ENCODE measurements at regions not wholly inside any gene's neighbourhood (a gene's known extent, or its start where the extent isn't known, plus 50 kb on each side); places are given as distances from the start of the nearest gene placed in this dataset.

DNA sequence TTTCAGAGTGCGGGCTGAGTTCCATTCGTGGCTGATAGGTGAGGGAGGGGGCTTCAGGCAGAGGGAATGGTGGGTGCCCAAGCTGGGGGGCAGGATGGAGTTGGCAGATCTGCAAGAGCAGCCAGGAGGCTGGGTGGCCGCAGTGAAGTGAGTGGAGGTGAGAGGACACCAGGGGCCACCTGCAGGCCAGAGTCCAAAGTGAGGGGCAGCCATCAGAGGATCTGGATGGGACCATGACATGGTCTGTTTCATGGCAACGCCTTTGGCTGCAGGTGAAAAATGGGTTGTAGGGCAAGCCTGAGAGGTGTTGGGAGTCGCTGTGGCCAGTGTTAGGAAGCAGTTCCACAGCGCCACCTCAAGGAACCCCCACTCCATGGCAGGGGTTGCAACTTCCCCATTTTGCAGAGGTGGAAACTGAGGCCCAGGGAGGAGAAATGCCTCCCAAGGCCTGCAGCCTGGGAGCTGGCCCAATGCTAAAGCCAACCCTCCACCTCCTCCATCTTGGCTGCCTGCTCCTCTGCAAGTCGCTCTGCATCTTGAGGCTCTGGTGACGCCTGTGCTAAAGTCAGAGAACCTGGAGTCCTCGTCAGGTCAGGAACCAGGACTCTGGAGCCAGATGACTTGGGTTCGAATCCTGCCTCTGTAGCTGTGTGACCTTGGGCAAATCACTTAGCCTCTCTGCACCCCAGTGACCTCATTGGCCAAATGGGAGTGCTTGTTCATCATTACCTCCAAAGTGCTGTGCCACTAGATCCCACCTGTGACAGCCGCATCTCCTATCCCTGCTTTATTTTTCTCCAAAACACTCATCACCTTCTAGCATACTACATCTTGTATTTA lies 153.8 kb downstream of the CEBPB start:
- DNase-seq (ENCODE audit: low spot score), result no peak

DNA sequence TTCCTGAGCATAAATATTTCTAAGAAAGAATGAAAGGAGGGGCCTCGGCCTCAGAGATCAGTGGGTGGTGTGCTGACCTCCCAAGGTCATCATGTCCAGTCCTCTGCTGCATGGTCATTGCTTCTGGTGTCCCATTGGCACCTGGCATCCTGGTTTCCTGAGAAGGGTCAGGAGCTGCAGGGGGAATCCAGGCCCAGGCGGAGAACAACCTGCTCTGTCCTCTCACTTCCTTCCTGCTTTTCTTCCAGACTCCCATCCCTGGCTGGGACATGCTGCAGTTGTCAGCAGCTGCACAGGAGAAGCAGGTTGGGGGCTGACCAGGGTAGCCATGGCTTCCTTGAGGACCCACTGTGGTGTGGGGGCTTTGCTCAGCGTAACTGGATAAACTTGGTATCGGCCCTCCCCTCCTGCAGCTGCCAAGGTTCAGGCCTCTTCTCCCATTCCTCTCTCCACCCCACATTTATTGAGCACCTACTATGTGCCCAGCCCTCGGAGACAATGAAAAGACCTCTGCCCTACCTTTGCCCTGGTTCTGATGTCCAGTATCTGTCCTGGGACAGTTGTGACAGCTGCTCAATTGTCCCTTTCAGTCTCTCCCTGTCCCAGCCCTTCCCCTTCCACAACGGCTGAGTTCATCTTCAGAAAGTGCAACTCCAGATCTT lies 155.2 kb downstream of the CEBPB start:
- DNase-seq (ENCODE audit: low spot score), result no peak

DNA sequence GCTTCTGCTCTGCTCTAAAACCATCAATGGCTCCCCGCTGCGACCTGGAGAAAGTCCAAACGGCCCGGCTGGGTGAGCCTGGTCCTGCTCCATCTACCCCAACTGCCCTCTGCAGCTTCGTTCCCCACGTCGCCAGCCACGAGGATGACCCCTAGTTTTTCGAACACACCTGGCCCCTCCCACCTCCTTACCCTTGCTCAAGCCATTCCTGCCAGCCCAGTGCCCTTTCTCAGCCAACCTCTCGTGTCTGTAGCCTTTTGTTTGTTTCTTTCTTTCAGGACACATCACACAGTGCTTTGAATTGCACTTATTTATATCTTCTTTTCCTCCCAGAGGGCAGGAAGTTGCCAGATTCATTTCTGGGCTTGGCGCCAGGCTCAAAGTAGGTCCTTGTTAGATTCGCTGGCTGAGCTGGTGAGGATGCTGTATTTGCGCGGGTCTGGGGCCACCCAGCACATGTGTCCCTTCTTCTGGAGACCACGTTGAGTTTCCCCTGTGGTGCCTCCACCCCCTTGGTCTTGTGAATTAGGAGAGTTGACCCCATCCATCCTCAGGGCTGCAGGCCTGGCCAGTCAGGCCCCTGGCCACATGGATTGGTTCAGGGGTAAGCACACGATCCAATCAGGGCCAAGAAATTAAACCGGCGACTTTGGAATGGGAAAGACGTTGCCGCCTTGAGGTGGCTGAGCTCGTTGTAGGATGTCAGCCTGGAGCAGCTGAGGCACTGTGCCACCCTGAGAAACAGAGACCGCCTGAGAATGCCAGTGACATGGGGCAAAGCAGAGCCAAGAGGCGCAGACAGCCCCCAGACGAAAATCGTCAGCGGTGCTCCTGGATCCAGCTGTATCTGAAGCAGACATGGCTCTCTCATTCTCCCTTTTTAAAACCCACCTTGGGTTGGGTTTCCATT lies 156.0 kb downstream of the CEBPB start:
- DNase-seq (ENCODE audit: low spot score), result peak; percentile 9

DNA sequence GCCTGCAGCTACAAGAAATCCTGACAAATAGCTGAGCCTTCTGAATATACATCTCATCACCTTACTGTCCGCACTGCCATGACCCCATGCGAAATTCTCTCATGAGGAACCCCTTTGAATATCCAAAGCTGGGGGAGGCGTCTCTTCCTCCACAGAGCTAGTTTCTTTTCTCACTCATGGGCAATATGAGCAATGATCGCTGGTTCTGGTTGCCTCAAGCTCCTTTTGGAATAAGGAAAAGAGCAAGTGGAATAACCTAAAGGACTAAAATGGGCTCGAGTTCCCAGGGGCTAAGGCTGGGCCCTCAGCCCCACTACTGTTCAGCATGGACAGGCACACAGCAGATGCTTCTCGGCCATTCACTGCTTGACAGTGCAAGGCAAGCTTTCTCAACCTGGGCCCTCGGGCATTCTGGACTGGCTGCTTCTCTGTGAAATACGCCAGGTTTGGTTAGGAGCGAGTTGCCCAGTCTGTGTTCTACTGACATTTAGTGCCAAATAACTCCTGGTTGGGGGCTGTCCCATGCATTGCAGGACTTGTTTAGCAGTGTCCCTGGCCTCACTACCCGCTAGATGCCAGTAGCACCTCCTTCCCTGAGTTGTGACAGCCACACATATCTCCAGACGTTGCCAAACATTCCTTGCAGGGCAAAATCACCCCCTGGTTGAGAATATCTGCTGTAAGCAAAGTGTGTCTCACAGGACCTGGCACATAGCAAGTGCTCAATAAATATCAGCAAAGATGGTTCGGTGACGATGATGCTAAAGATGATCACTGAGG lies 156.8 kb downstream of the CEBPB start:
- DNase-seq (ENCODE audit: low spot score), result no peak

DNA sequence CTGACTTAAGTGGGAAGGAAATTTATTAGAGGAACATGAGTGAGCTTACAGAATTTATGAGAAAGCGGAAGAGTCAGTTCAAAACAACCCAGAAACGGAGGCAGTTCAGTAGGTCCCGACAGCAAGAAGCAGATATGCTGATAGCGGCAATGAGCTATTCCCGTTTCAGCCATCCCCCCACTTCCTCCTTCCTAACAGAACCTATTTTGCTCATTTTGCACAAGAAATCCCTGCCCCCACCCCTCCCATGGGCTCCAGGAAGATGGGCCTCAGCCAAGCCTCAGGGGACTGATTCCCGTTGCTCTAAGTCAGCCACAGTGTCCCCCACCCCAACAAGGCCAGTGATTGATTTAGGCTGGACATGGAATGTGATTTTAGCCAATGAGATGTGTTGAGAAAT lies 157.5 kb downstream of the CEBPB start:
- DNase-seq (ENCODE audit: low spot score), result no peak

DNA sequence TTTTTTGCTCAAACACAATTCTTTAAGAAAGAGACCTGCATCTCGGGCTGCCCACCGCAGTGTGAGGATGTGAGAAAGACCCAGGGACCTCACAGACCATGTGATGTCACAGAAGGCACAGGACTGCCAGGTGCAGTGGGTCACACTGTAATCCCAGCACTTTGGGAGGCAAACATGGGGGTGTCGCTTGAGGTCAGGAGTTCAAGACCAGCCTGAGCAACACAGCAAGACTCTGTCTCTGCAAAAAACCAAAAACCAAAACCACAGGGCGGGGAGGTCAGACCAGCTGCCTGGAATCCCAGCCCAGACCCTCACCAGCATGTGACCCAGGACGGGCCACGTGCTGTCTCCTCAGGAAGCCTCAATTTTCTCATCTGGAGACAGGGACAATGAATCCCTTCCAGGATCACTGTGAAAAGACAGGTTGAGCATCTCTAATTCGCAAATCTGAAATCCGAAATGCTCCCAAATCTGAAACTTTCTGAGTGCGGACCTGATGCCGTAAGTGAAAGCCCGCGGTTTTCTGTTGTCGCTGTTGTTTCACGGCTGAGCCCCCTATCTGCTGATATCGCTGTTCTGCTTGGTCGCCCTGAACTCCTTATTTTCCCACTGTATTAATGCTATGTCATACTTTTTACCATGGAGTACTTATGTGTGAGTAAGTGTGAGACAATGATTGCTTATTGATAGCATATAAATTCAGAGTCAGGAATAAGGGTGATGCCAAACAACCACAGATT lies 159.5 kb upstream of the PTPN1 start:
- no peak for DNase-seq (ENCODE audit: low spot score)

DNA sequence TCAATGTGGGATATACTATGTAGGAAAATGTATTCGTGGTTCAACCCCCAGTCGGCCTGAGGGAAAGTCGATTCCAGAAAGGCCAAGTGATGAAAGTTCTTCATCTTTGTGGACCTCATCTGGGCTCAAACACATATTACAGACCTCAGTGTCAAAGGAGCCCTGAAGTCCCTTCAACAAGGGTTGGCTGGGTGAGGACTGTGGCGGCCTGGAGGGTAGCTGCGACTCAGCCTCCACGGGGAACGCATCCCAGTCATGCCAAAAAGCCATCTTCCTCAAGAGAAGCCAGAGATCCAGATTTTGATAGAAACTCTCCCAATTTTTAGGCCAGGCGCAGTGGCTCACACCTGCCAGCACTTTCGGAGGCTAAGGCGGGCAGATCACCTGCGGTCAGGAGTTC lies 158.6 kb upstream of the PTPN1 start:
- no peak for DNase-seq (ENCODE audit: low spot score)

DNA sequence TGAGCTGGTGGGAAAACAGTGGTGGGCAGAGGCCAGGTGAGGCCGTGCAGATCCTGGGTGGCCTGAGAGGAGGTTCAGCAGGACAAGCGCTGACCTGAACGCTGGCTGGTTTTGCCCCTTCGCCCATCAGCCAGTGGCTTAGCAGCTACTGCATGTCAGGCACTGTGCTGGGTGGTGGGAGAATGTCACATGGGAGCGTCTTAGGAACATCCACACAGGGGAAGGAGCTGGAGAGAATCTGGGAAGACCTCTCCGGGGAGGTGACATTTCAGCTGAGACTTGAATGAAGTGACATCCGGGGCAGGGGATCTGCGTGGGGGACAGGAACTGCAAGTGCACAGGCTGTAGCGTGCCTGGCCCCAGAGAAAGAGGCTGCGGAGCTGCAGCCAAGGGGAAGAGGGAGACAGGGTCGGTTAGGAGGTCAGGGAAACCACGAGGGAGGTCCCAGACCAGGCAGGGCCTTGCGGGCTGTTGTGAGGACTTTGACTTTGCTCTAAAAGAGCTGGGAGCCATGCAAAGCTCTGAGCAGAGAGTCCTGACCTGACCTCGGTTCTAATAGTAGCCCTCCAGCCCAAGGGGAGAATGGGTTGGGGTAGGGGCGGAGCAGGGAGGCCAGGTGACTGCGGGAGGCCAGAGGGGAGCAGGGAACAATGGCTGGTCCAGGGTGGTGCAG lies 156.8 kb upstream of the PTPN1 start:
- DNase-seq (ENCODE audit: low spot score), result no peak

DNA sequence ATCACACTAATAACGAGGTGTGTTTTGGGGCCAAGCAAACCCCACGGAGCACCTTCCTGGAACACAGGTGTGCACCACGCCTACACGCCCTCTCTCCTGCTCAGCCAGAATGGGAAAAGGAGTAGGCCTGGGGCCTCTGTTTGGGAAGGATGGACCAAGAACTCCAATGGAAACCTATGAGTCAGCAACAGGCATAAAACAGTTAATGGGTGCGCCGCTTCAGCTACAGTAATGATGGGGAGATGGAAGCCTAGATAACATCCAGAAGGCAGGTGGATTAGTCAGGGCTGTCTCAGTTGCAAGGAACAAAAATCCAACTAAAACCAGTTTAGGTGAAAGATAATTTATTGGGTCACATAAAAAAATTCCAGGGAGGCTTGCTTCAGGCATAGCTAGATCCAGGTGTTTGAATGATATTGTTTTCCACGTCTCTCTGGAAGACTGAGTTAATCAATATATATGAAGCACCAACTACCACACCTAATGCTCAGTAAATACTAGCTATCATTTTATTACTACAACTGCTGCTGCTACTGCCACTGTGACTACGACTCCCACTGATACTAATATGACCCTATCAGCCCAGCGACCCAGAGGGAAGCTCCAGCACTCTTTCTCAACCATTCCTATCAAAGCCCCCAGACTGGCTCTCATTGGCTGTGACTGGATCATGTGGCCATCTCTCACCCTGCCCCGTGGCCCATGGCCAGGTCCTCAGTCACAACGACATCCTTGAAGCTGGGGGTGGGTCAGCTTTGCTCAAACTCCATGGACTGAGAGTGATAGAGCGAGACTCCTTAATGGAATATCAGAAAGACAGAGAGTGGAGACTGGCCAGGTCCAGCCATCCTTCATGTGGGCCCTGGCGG lies 155.2 kb upstream of the PTPN1 start:
- DNase-seq (ENCODE audit: low spot score), result no peak

DNA sequence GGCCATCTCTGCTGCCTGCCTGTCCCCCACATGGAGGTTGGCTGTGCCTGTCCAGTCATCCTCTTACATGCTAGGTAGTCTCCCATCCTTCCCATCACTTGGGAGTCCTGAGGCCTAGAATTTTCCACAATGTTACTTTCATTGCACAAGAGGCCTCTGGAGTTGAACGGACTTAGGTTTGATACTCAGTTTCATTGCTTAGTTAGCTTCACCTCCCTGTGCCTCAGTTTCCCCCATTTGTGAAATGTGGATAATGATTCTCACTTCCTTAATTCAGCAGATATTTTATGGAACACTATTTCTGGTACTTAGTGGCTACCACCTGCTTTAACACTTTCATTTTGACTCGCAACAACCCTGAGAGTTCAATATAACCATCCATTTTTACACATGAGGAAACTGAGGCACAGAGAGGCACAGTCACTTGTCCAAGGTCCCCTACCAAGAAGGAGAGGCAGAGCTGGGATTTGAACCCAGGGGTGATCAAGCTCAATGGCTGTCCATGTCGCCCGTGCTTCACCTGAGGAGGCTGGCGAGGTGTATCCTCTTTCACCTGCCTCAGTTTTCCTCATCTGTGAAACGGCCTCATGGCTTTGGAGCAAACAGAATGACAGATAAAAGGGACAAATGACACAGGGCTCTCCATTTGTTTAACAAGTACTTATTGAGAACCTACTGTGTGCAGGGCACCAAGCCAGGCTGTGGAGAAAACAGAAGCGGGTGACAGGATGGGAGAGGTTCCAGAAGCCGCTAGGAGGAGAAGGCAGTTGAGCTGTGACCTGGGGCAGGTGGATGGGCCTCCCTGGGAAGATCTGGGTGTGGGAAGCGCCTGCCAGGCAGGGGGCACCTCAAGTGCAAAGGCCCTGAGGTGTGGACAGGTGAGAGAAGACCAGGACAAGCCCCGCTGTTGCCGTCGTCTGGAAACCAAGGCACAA lies 154.3 kb upstream of the PTPN1 start:
- no peak for DNase-seq (ENCODE audit: low spot score)

DNA sequence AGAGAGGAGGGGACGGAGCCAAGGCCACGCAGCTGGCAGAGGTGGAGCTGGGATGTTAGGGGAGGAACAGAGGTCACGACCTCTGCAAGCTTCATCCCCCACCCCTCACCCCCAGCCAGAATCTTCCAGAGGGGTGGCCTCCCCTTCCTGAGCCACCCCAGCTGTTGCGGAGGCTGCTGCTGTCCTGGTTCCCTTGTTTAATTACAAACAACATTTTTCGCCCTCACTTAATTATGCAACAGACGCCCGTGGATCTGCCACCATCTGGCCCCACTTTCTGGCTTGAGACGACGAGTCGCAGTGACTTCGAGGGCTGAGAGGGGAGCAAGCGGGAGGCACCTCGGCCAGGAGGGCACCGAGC lies 153.7 kb upstream of the PTPN1 start:
- no peak for DNase-seq (ENCODE audit: low spot score)

DNA sequence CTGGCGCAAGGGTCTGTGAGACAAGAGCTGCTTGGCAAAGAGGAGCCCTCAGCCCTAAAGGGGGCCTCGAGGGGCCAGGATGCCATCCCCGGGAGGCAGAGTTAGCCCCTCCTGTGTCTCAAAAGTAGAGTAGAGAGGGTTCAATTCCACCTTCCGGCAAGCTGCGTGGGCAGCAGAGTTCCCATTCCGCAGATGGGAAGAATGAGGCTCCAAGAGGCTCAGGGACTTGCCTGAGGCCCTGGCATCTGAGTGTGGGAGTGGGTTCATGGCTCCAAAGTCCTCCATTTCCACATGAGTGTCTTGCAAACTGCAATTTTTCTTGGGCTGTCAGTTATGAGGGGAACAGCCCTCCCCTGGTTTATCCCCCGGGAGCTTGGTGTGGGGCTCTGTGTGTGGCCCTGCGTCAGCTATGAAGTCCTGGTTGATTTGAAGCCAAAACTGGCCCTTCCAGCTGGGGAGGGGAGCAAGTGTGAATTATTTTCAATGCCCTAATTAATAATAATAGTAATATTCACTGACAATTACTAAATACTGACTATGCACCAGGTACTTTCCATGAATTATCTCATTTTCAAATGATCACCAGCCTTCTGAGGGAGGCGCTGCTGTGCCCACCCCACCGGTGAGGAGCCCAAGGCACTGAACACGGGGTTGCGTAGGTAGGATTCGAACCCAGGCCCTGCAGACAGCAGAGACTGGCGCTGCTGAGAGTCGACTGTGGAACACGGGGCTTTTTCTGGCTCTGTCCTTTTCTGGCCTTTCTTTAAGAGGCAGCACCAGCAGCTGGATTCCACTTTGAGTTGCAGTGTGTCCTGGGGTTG lies 153.0 kb upstream of the PTPN1 start:
- DNase-seq (ENCODE audit: low spot score), result no peak

DNA sequence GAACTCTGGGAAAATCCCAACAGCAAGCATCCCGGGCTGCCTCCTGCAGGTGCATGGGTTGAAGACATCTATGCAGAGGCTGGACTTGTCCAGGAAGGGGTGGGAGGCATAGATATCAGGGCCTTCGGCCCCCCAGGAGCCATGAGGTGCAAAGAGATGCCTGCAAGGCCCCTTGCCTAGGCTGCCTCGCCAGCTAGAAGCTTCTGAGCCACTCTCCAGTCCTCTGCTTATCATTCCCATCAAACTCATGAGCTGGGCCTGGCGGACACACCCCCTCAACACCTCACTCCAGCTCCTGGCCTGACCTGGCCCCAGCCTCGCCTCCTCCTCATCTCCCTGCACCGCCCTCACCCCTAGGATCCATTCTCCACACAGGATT lies 152.4 kb upstream of the PTPN1 start:
- DNase-seq (ENCODE audit: low spot score), result no peak

DNA sequence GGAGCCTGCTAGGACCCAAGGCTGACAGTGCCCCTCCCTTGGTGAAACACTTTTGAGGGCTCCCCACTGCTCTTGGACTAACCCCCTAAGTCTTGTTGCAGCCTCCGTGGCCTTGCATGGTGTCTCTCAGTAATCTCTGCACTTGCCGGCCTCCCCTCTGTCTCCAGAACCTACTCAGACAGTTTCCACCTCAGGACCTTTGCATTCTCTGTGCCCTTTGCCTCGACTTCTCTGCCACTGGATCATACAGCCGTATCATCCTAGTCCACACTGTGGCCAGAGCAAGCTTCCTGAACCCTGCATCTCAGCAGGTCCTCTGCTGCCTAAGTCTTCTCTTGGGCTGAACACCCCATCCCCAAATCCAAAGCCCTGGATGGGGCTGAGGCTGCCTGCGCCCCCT lies 152.0 kb upstream of the PTPN1 start:
- DNase-seq (ENCODE audit: low spot score), result no peak

DNA sequence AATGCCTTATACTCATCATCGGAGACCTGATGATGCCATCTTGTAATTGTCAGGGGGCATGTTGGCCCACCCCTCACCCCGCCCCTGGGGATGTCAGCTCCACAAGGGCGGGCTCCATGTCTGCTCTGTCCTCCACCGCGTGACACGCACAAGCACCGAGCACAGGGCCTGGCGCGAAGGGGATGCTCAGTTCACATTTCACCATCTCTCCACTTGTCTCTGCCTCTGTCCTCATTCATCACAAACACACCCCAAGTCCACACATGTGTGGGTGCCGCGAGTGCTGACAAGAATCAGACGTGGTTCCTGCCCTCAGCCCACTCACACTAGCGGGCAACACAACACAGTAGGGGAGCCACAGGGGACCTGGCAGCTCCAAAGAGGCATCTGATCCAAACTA lies 151.2 kb upstream of the PTPN1 start:
- DNase-seq (ENCODE audit: low spot score), result no peak

DNA sequence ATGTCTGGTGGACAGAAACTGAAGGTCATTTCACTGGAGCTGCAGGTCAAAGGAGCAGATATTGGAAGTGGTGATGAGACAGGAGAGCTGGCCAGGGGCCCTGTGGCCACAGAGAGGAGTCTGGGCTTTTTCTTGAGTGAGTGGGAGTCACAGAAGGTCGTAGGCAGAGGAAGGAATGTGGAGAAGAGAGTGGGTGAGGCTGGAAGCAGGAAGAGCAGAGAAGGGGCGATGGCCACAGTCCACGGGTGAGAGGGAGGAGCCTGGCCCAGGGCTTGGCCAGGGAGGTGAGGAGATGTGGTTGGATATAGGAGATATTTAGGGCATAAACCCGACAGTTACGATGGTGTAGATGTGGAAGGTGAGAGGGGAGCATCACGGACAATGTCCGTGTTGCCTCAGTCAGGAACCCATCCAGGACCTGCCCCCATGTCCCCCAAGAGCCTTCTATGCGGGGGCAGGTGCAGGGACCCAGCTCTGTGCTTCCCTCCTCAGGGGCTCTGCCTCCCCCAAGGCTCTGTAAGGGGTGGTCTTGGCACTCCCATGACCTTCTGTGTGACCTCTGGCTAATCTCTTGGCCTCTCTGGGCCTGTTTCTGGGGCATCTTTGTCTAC lies 150.5 kb upstream of the PTPN1 start:
- DNase-seq (ENCODE audit: low spot score), result no peak

DNA sequence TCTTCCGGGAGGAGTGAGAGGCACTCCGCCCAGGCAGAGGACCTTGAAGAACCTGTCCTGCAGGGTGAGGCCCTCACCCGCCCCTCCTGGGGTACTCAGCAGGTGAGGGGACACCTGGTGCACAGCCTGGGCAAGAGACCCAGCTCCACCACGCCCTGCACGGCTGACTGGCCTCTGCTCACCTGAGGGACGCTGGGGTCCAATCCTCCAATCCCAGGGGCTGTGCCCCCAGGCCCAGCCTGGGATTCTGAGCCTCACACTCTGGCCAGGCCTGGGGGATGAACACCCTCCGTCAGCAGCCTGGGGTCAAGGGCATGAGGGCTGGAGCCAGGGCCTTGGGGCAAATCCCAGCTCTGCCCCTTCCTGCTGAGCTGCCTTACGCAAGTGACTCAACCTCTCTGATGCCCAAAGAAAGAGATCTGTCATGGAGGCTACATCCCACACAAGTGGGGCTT lies 149.9 kb upstream of the PTPN1 start:
- no peak for DNase-seq (ENCODE audit: low spot score)

All from CD4-positive, alpha-beta T cell treated with Interleukin-6 at 100 ng/mL for 8 hours (primary cell).